ENCODE measurements at regions not wholly inside any gene's neighbourhood (a gene's known extent, or its start where the extent isn't known, plus 50 kb on each side); places are given as distances from the start of the nearest gene placed in this dataset.

GRCh38 chr13:40197936-40198595, 468.4 kb downstream of the FOXO1 start:
- Histone ChIP-seq H3K9me3 (ENCODE audit: control insufficient read depth in 2 of 2, low read length in 2 of 2) (no peaks in the 10 kb centered on the region), H3K9ac (ENCODE audit: low read length in 2 of 2) (no peak overlapping the region), H3K27me3 (ENCODE audit: control insufficient read depth in 1 of 2, insufficient read depth in 2 of 2, low read length in 2 of 2) (no peaks in the 10 kb centered on the region), H3K36me3 (ENCODE audit: control insufficient read depth in 2 of 2, insufficient read depth in 2 of 2, low read length in 2 of 2) (no peaks in the 10 kb centered on the region), H3K4me1 (ENCODE audit: control insufficient read depth, insufficient read depth, low read length) (peaks cover 5% of the 10 kb centered on the region), H3K4me3 (ENCODE audit: low read length in 2 of 2) (no peak overlapping the region), H3K27ac (ENCODE audit: low read length) (no peak overlapping the region)

- Histone ChIP-seq H3K9me3 (ENCODE audit: control insufficient read depth in 2 of 2, low read length in 2 of 2) (peaks cover 0 to 8% of the 10 kb centered on the region in 2 donors), H3K27me3 (ENCODE audit: control insufficient read depth in 1 of 2, insufficient read depth in 2 of 2, low read length in 2 of 2) (no peaks in the 10 kb centered on the region), H3K9ac (ENCODE audit: low read length in 2 of 2) (no peak overlapping the region), H3K27ac (ENCODE audit: low read length) (no peak overlapping the region), H3K4me1 (ENCODE audit: control insufficient read depth, insufficient read depth, low read length) (no peaks in the 10 kb centered on the region), H3K36me3 (ENCODE audit: control insufficient read depth in 2 of 2, insufficient read depth in 2 of 2, low read length in 2 of 2) (no peaks in the 10 kb centered on the region), H3K4me3 (ENCODE audit: low read length in 2 of 2) (no peak overlapping the region)
These were observed 466.0 kb downstream of the FOXO1 start for GRCh38 chr13:40200273-40200978.

- Histone ChIP-seq H3K9ac (ENCODE audit: low read length in 2 of 2) (no peak overlapping the region), H3K9me3 (ENCODE audit: control insufficient read depth in 2 of 2, low read length in 2 of 2) (peaks cover 0 to 8% of the 10 kb centered on the region in 2 donors), H3K4me1 (ENCODE audit: control insufficient read depth, insufficient read depth, low read length) (no peaks in the 10 kb centered on the region), H3K4me3 (ENCODE audit: low read length in 2 of 2) (no peak overlapping the region), H3K27ac (ENCODE audit: low read length) (no peak overlapping the region), H3K27me3 (ENCODE audit: control insufficient read depth in 1 of 2, insufficient read depth in 2 of 2, low read length in 2 of 2) (no peaks in the 10 kb centered on the region), H3K36me3 (ENCODE audit: control insufficient read depth in 2 of 2, insufficient read depth in 2 of 2, low read length in 2 of 2) (no peaks in the 10 kb centered on the region)
These were observed 462.2 kb downstream of the FOXO1 start for GRCh38 chr13:40204246-40204645.

GRCh38 chr13:40205771-40206240, 460.6 kb downstream of the FOXO1 start:
- Histone ChIP-seq H3K36me3 (ENCODE audit: control insufficient read depth in 2 of 2, insufficient read depth in 2 of 2, low read length in 2 of 2) (no peaks in the 10 kb centered on the region), H3K9ac (ENCODE audit: low read length in 2 of 2) (no peak overlapping the region), H3K27me3 (ENCODE audit: control insufficient read depth in 1 of 2, insufficient read depth in 2 of 2, low read length in 2 of 2) (no peaks in the 10 kb centered on the region), H3K9me3 (ENCODE audit: control insufficient read depth in 2 of 2, low read length in 2 of 2) (peaks cover 0 to 8% of the 10 kb centered on the region in 2 donors), H3K4me1 (ENCODE audit: control insufficient read depth, insufficient read depth, low read length) (no peaks in the 10 kb centered on the region), H3K27ac (ENCODE audit: low read length) (no peak overlapping the region), H3K4me3 (ENCODE audit: low read length in 2 of 2) (no peak overlapping the region)

- Histone ChIP-seq H3K27me3 (ENCODE audit: control insufficient read depth in 1 of 2, insufficient read depth in 2 of 2, low read length in 2 of 2) (no peaks in the 10 kb centered on the region), H3K36me3 (ENCODE audit: control insufficient read depth in 2 of 2, insufficient read depth in 2 of 2, low read length in 2 of 2) (no peaks in the 10 kb centered on the region), H3K4me1 (ENCODE audit: control insufficient read depth, insufficient read depth, low read length) (no peaks in the 10 kb centered on the region), H3K4me3 (ENCODE audit: low read length in 2 of 2) (no peak overlapping the region), H3K27ac (ENCODE audit: low read length) (no peak overlapping the region), H3K9me3 (ENCODE audit: control insufficient read depth in 2 of 2, low read length in 2 of 2) (peaks cover 0 to 8% of the 10 kb centered on the region in 2 donors), H3K9ac (ENCODE audit: low read length in 2 of 2) (no peak overlapping the region)
These were observed 460.0 kb downstream of the FOXO1 start for GRCh38 chr13:40206241-40207000.

- Histone ChIP-seq H3K4me1 (ENCODE audit: control insufficient read depth, insufficient read depth, low read length) (no peaks in the 10 kb centered on the region), H3K9ac (ENCODE audit: low read length in 2 of 2) (no peak overlapping the region)
These were observed 459.4 kb downstream of the FOXO1 start for GRCh38 chr13:40207001-40207478.

GRCh38 chr13:40208517-40208916, 457.9 kb downstream of the FOXO1 start:
- H3K4me1 ChIP-seq (ENCODE audit: control insufficient read depth, insufficient read depth, low read length), result no peaks in the 10 kb centered on the region
- no peaks in the 10 kb centered on the region for H3K36me3 ChIP-seq (ENCODE audit: control insufficient read depth in 2 of 2, insufficient read depth in 2 of 2, low read length in 2 of 2)
- H3K27ac ChIP-seq (ENCODE audit: low read length), result no peak overlapping the region
- peaks cover 0 to 8% of the 10 kb centered on the region in 2 donors for H3K9me3 ChIP-seq (ENCODE audit: control insufficient read depth in 2 of 2, low read length in 2 of 2)
- no peak overlapping the region for H3K9ac ChIP-seq (ENCODE audit: low read length in 2 of 2)
- H3K4me3 ChIP-seq (ENCODE audit: low read length in 2 of 2), result no peak overlapping the region
- H3K27me3 ChIP-seq (ENCODE audit: control insufficient read depth in 1 of 2, insufficient read depth in 2 of 2, low read length in 2 of 2), result no peaks in the 10 kb centered on the region

More at GRCh38 chr13:40207001-40207478, 459.4 kb downstream of the FOXO1 start:
- H3K4me3 ChIP-seq (ENCODE audit: low read length in 2 of 2), result no peak overlapping the region
- no peaks in the 10 kb centered on the region for H3K36me3 ChIP-seq (ENCODE audit: control insufficient read depth in 2 of 2, insufficient read depth in 2 of 2, low read length in 2 of 2)
- no peaks in the 10 kb centered on the region for H3K27me3 ChIP-seq (ENCODE audit: control insufficient read depth in 1 of 2, insufficient read depth in 2 of 2, low read length in 2 of 2)
- peaks cover 0 to 8% of the 10 kb centered on the region in 2 donors for H3K9me3 ChIP-seq (ENCODE audit: control insufficient read depth in 2 of 2, low read length in 2 of 2)
- H3K27ac ChIP-seq (ENCODE audit: low read length), result no peak overlapping the region

GRCh38 chr13:40210865-40211585, 455.4 kb downstream of the FOXO1 start:
- H3K9me3 ChIP-seq (ENCODE audit: control insufficient read depth in 2 of 2, low read length in 2 of 2), result no peaks in the 10 kb centered on the region
- H3K9ac ChIP-seq (ENCODE audit: low read length in 2 of 2), result no peak overlapping the region
- no peak overlapping the region for H3K4me3 ChIP-seq (ENCODE audit: low read length in 2 of 2)
- H3K4me1 ChIP-seq (ENCODE audit: control insufficient read depth, insufficient read depth, low read length), result no peaks in the 10 kb centered on the region
- H3K36me3 ChIP-seq (ENCODE audit: control insufficient read depth in 2 of 2, insufficient read depth in 2 of 2, low read length in 2 of 2), result no peaks in the 10 kb centered on the region
- no peak overlapping the region for H3K27ac ChIP-seq (ENCODE audit: low read length)
- H3K27me3 ChIP-seq (ENCODE audit: control insufficient read depth in 1 of 2, insufficient read depth in 2 of 2, low read length in 2 of 2), result no peaks in the 10 kb centered on the region

GRCh38 chr13:40211586-40211968, 454.9 kb downstream of the FOXO1 start:
- Histone ChIP-seq H3K4me1 (ENCODE audit: control insufficient read depth, insufficient read depth, low read length) (no peaks in the 10 kb centered on the region), H3K27ac (ENCODE audit: low read length) (no peak overlapping the region), H3K4me3 (ENCODE audit: low read length in 2 of 2) (no peak overlapping the region), H3K9me3 (ENCODE audit: control insufficient read depth in 2 of 2, low read length in 2 of 2) (no peaks in the 10 kb centered on the region), H3K27me3 (ENCODE audit: control insufficient read depth in 1 of 2, insufficient read depth in 2 of 2, low read length in 2 of 2) (no peaks in the 10 kb centered on the region), H3K9ac (ENCODE audit: low read length in 2 of 2) (no peak overlapping the region), H3K36me3 (ENCODE audit: control insufficient read depth in 2 of 2, insufficient read depth in 2 of 2, low read length in 2 of 2) (no peaks in the 10 kb centered on the region)

- no peaks in the 10 kb centered on the region for H3K9me3 ChIP-seq (ENCODE audit: control insufficient read depth in 2 of 2, low read length in 2 of 2)
- no peaks in the 10 kb centered on the region for H3K36me3 ChIP-seq (ENCODE audit: control insufficient read depth in 2 of 2, insufficient read depth in 2 of 2, low read length in 2 of 2)
- H3K9ac ChIP-seq (ENCODE audit: low read length in 2 of 2), result no peak overlapping the region
- H3K4me3 ChIP-seq (ENCODE audit: low read length in 2 of 2), result no peak overlapping the region
- no peaks in the 10 kb centered on the region for H3K4me1 ChIP-seq (ENCODE audit: control insufficient read depth, insufficient read depth, low read length)
- H3K27ac ChIP-seq (ENCODE audit: low read length), result no peak overlapping the region
- no peaks in the 10 kb centered on the region for H3K27me3 ChIP-seq (ENCODE audit: control insufficient read depth in 1 of 2, insufficient read depth in 2 of 2, low read length in 2 of 2)
These were observed 452.7 kb downstream of the FOXO1 start for GRCh38 chr13:40213779-40214178.
